ENCODE measurements at regions not wholly inside any gene's neighbourhood (a gene's known extent, or its start where the extent isn't known, plus 50 kb on each side); places are given as distances from the start of the nearest gene placed in this dataset.

GRCh38 chr5:33372721-33373472 is 67.9 kb upstream of the TARS1 start:
- DNase-seq (ENCODE audit: low spot score) = no peak

DNA sequence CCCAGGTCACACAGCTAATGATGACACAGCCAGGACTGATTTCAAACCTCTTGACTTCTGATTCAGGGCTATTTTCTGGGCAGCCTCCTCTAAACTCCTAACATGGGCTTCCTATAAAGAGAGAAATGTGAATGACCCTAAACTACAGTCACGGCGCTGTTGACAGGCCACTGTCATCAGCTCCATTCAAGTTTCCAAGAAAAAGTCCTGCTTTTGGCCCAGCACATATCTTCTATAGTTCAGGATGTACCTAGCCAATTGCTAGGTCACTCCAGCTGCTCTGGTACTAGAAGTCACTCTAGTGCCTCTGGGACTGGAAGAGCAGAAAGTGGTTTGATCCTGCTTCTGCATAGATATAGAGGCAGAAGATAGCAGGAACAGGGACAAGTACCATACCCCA is 64.9 kb upstream of the TARS1 start:
- DNase-seq (ENCODE audit: low spot score) = no peak

DNA sequence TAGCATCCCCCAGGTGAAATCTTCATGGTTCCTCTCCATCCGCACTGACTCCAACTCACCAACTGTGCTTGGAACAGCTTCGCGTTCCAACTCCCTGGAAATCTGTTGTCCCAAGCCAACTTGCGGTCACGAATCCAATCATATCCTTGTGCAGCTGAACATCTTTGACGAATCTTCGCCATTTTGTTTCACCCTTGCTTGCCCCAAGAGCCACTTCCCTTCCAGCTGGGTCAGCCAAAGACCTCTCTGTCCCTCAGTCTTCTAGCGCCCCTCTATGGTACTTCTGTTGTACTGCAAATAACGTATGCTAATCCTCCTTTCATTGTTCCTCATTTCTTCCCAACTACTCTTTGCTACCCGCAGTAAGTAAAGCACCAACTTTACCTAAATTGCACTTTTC is 61.0 kb upstream of the TARS1 start:
- DNase-seq (ENCODE audit: low spot score) = no peak

GRCh38 chr5:33381243-33381642 is 59.5 kb upstream of the TARS1 start:
- no peak for DNase-seq (ENCODE audit: low spot score)
